Esophagus squamous epithelium (tissue), 4 donors: ENCODE measurements at regions not wholly inside any gene's neighbourhood (a gene's known extent, or its start where the extent isn't known, plus 50 kb on each side); places are given as distances from the start of the nearest gene placed in this dataset.

Source experiments
- POLR2A ChIP-seq, 4 donors: fragments of 450-650 bp; IDR thresholded peaks; one replicate each; pipeline ENCODE4 v1.6.1; 2017; ENCODE audit warnings: antibody characterized with exemption in 4 of 4, mild to moderate bottlenecking in 4 of 4, moderate library complexity in 3 of 4
- TF ChIP-seq, protein P1 (sequence below), 6 experiments: fragments of 450-650 bp in 4 of 6; fragments of 200-600 bp in 2 of 6; sonication (generic) in 2 of 6; IDR thresholded peaks; one replicate each; pipeline ENCODE4 v1.5.1; 2016 to 2019; ENCODE audit warnings: antibody characterized with exemption in 6 of 6, mild to moderate bottlenecking in 4 of 6, moderate library complexity in 4 of 6

DNA sequence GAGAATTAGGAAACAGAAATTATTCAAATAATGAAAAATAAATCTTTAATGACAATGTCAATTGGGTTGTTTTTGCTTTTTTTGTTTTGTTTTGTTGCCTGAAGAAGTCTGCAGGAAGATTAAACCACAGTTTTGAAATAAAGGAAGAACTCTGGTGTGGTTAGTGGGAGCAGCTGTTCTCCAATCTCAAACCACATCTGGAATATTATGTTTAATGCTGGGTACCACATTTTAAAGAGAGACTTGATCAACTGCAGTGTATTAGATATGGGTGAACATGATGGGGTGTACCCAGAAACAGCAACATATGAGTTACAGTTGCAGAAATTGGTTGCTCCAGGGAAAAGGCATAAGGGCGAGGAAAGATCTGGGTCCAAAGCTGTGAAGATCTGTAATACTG, 171.2 kb upstream of the RPL34 start:
- TF ChIP-seq, protein P1, sequence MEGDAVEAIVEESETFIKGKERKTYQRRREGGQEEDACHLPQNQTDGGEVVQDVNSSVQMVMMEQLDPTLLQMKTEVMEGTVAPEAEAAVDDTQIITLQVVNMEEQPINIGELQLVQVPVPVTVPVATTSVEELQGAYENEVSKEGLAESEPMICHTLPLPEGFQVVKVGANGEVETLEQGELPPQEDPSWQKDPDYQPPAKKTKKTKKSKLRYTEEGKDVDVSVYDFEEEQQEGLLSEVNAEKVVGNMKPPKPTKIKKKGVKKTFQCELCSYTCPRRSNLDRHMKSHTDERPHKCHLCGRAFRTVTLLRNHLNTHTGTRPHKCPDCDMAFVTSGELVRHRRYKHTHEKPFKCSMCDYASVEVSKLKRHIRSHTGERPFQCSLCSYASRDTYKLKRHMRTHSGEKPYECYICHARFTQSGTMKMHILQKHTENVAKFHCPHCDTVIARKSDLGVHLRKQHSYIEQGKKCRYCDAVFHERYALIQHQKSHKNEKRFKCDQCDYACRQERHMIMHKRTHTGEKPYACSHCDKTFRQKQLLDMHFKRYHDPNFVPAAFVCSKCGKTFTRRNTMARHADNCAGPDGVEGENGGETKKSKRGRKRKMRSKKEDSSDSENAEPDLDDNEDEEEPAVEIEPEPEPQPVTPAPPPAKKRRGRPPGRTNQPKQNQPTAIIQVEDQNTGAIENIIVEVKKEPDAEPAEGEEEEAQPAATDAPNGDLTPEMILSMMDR (IDR thresholded peaks at IDR 0.05) = no peak
- no peak for TF ChIP-seq POLR2A (IDR thresholded peaks at IDR 0.05)
